ENCODE measurements at regions not wholly inside any gene's neighbourhood (a gene's known extent, or its start where the extent isn't known, plus 50 kb on each side); places are given as distances from the start of the nearest gene placed in this dataset.
"Not testable (repeated sequence)": the region's sequence is repeated elsewhere in the genome, so short reads cannot be mapped to it uniquely, and the experiment has no call there.

DNA sequence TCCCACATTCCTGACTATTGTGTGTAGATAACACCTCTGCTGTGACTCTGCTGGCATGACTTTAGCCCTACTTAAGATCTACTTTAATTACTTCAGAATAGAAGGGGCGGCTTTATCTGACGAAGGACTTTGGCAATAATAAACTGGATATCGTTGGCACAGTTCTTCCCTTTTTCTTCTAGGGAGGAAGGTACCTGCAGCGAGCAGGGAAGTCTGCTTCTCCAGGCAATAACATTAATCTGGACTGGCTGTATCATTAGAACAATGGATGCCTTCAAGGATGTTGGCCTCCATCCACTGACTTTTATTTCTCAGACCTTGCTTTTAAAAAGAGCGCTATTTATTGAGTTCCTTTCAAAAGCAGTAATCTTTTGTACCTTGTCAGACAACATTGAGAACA is 172.6 kb upstream of the THSD7A start:
- Histone ChIP-seq H3K4me3 (no peak overlapping the region), H3K27ac (no peak overlapping the region), H3K9me3 (no peaks in the 10 kb centered on the region), H3K27me3 (no peaks in the 10 kb centered on the region), H3K36me3 (no peaks in the 10 kb centered on the region), H3K4me1 (no peaks in the 10 kb centered on the region)
- TF ChIP-seq, protein P1, sequence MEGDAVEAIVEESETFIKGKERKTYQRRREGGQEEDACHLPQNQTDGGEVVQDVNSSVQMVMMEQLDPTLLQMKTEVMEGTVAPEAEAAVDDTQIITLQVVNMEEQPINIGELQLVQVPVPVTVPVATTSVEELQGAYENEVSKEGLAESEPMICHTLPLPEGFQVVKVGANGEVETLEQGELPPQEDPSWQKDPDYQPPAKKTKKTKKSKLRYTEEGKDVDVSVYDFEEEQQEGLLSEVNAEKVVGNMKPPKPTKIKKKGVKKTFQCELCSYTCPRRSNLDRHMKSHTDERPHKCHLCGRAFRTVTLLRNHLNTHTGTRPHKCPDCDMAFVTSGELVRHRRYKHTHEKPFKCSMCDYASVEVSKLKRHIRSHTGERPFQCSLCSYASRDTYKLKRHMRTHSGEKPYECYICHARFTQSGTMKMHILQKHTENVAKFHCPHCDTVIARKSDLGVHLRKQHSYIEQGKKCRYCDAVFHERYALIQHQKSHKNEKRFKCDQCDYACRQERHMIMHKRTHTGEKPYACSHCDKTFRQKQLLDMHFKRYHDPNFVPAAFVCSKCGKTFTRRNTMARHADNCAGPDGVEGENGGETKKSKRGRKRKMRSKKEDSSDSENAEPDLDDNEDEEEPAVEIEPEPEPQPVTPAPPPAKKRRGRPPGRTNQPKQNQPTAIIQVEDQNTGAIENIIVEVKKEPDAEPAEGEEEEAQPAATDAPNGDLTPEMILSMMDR (IDR thresholded peaks at IDR 0.05), result no peak
- no peak for ATAC-seq
- no peak for DNase-seq
- intact Hi-C loops (cut with DNase I), result no loop called here

DNA sequence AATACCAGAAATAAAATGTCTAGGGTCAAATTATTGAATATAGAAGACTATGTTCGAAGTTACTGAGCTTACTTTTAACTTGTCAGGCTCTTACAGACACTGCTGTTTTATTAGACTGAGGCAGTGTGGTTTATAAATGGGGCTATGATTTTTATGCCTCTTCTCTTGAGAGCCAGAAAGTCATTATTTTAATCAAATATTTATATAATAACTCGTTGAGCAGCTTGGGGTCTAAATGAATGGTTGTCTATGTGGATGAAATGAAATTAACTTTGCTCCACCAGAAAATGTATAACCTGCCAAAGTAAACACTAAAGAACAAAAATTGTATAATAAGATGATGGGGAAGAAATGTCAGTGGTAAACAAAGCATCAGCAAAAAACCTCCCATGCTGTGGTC is 175.6 kb upstream of the THSD7A start:
- ATAC-seq, result no peak

DNA sequence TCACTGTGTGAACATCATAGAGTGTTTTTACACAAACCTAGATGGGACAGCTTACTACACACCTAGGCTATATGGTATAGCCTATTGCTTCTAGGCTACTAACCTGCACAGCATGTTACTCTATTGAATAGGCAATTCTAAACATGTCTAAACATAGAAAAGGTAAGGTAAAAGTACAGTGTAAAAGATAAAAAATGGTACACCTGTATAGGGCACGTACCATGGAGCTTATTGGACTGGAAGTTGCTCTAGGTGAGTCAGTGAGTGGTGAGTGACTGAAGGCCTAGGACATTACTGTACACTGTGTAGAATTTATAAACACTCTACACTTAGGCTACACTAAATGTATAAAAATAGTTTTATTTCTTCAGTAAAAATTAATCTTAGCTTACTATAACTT is 182.0 kb upstream of the THSD7A start:
- TF ChIP-seq, protein P1 (IDR thresholded peaks at IDR 0.05), result no peak
- Histone ChIP-seq H3K27ac (no peak overlapping the region), H3K9me3 (no peaks in the 10 kb centered on the region), H3K4me3 (no peak overlapping the region), H3K4me1 (no peaks in the 10 kb centered on the region), H3K36me3 (no peaks in the 10 kb centered on the region), H3K27me3 (no peaks in the 10 kb centered on the region)
- DNase-seq, result no peak
- intact Hi-C loops (cut with DNase I), result no loop called here
- ATAC-seq, result no peak

More for the DNA sequence above, 175.6 kb upstream of the THSD7A start:
- intact Hi-C loops (cut with DNase I), result no loop called here
- DNase-seq, result no peak
- TF ChIP-seq, protein P1 (IDR thresholded peaks at IDR 0.05), result no peak
- no peaks in the 10 kb centered on the region for H3K36me3 ChIP-seq
- H3K27me3 ChIP-seq, result no peaks in the 10 kb centered on the region
- no peaks in the 10 kb centered on the region for H3K4me1 ChIP-seq
- H3K9me3 ChIP-seq, result no peaks in the 10 kb centered on the region
- H3K4me3 ChIP-seq, result no peak overlapping the region
- H3K27ac ChIP-seq, result no peak overlapping the region

DNA sequence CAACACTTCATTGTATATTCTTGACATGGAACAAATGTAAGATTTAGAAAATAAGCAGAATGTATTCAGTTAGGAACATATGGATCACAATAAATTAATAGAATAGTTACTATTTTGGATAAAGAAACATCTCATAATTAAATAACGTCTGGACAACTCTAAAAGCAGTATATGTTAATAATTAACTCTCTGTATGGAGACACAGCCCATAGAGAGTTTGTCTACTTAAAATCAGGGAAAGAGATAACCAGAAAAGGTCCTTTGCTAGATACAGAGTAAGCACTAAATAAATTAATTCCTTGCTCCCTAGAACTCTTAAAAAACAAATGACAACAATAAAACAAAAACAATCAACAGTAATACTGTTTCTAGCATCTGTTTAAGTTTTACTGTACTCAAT is 184.4 kb upstream of the THSD7A start:
- intact Hi-C loops (cut with DNase I), result no loop called here

DNA sequence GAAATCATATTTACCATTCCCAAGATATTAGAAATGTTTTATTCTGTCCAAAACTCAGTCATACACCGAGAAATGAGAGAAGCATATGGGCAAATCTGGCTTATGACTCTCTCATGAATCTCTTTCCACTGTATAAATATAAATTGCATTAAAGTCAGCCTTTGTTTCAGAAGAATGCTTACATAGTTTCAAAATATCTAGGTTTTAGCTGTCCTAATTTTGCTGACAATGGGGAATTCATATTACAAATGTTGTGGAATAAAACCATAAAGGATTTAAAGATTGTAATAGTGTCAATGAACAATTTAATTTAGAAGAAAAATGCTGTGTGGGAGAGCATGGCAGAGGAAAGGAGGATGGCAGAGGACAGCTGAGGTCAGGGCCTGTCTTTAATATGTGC is 185.0 kb upstream of the THSD7A start:
- TF ChIP-seq, protein P1 (IDR thresholded peaks at IDR 0.05), result no peak
- ATAC-seq, result no peak
- Histone ChIP-seq H3K9me3 (no peaks in the 10 kb centered on the region), H3K27me3 (no peaks in the 10 kb centered on the region), H3K4me3 (no peak overlapping the region), H3K27ac (no peak overlapping the region), H3K4me1 (no peaks in the 10 kb centered on the region), H3K36me3 (no peaks in the 10 kb centered on the region)
- intact Hi-C loops (cut with DNase I), result no loop called here
- no peak for DNase-seq

More for the DNA sequence above, 184.4 kb upstream of the THSD7A start:
- H3K27ac ChIP-seq, result no peak overlapping the region
- TF ChIP-seq, protein P1 (IDR thresholded peaks at IDR 0.05), result no peak
- H3K4me1 ChIP-seq, result no peaks in the 10 kb centered on the region
- H3K9me3 ChIP-seq, result no peaks in the 10 kb centered on the region
- no peak overlapping the region for H3K4me3 ChIP-seq
- no peak for ATAC-seq
- no peaks in the 10 kb centered on the region for H3K27me3 ChIP-seq
- DNase-seq, result no peak
- H3K36me3 ChIP-seq, result no peaks in the 10 kb centered on the region

DNA sequence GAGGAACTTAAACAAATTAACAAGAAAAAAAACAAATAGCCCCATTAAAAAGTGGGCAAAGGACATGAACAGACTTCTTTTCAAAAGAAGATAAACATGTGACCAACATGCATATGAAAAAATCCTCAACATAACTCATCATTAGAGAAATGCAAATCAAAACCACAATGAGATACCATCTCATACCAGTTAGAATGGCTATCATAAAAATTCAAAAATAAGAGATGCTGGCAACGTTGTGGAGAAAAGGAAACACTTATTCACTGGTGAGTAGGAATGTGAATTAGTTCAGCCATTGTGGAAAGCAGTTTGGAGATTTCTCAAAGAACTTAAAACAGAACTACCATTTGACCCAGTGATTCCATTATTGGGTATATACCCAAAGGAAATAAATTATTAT is 189.1 kb upstream of the TMEM106B start:
- H3K27me3 ChIP-seq; H3K4me3 ChIP-seq; H3K27ac ChIP-seq; ATAC-seq; H3K9me3 ChIP-seq; DNase-seq; intact Hi-C loops (cut with DNase I); H3K36me3 ChIP-seq; H3K4me1 ChIP-seq: not testable (repeated sequence)

Data from left lung (tissue), 4 donors.